OCI-LY7 (cell line): ENCODE measurements at regions not wholly inside any gene's neighbourhood (a gene's known extent, or its start where the extent isn't known, plus 50 kb on each side); places are given as distances from the start of the nearest gene placed in this dataset.

Experiments used
- BruUV-seq: library from RNA; stranded (reverse); fragments of 400-500 nt; replicated peaks from 2 replicates; lab custom pipeline; 2021; lab: Mats Ljungman, UMichigan
- CTCF ChIA-PET: fragments of 300-600 bp; sonication (Branson Sonifier 250); formaldehyde crosslinking; loops from one replicate; lab custom pipeline; 2022; ENCODE audit warnings: antibody characterized with exemption; ENCODE audit not compliant: unreplicated experiment; lab: Charles Lee
- POLR2A ChIA-PET: fragments of 300-600 bp; sonication (Branson Sonifier 250); formaldehyde crosslinking; loops from one replicate; lab custom pipeline; 2022; ENCODE audit warnings: antibody characterized with exemption; lab: Charles Lee
- DNase-seq: peaks from one replicate; pipeline ENCODE4 v3.0.0-alpha.2; 2015; ENCODE audit warnings: low spot score
- H2AFZ ChIP-seq: fragments of 200-600 bp; sonication (generic), shearing (Covaris generic); 2 replicates; pipeline ENCODE4 v1.6.1; 2014; ENCODE audit warnings: mild to moderate bottlenecking, antibody characterized with exemption, low read length, moderate library complexity
- H3K27ac ChIP-seq: fragments of 200-600 bp; sonication (generic); 2 replicates; pipeline ENCODE4 v1.5.1; 2014; ENCODE audit warnings: mixed run types, low read depth, mild to moderate bottlenecking, moderate library complexity, low read length, inconsistent platforms; ENCODE audit not compliant: poor library complexity, severe bottlenecking
- H3K36me3 ChIP-seq: fragments of 200-600 bp; sonication (generic); 2 replicates; pipeline ENCODE4 v1.6.1; 2014; ENCODE audit warnings: mild to moderate bottlenecking, antibody characterized with exemption, low read length, moderate library complexity, mixed read lengths; ENCODE audit not compliant: insufficient read depth
- H3K4me1 ChIP-seq: fragments of 200-600 bp; sonication (generic); 2 replicates; pipeline ENCODE4 v1.5.1; 2014; ENCODE audit warnings: mild to moderate bottlenecking, low read length; ENCODE audit not compliant: insufficient read depth, poor library complexity, severe bottlenecking
- H3K4me2 ChIP-seq: fragments of 200-600 bp; sonication (generic); 2 replicates; pipeline ENCODE4 v1.6.1; 2014; ENCODE audit warnings: mild to moderate bottlenecking, low read length
- H3K4me3 ChIP-seq: fragments of 200-600 bp; sonication (generic); 2 replicates; pipeline ENCODE4 v1.5.1; 2014; ENCODE audit warnings: mild to moderate bottlenecking, low read depth, low read length; ENCODE audit not compliant: poor library complexity, severe bottlenecking
- H3K79me2 ChIP-seq: fragments of 200-600 bp; sonication (generic); 2 replicates; pipeline ENCODE4 v1.6.1; 2016; ENCODE audit warnings: low read depth, mild to moderate bottlenecking, low read length, moderate library complexity, mixed read lengths; ENCODE audit not compliant: insufficient read depth
- H3K9me2 ChIP-seq: fragments of 200-600 bp; sonication (generic); 2 replicates; pipeline ENCODE4 v1.6.1; 2016; ENCODE audit warnings: mild to moderate bottlenecking, low read length, mixed read lengths; ENCODE audit not compliant: insufficient read depth
- H3K9me3 ChIP-seq: fragments of 200-600 bp; sonication (generic); 2 replicates; pipeline ENCODE4 v1.6.1; 2014; ENCODE audit warnings: mild to moderate bottlenecking, mixed run types, low read length, mixed read lengths
- H4K20me1 ChIP-seq: fragments of 200-600 bp; sonication (generic); 2 replicates; pipeline ENCODE4 v1.6.1; 2014; ENCODE audit warnings: mild to moderate bottlenecking, antibody characterized with exemption, low read length, moderate library complexity, mixed read lengths; ENCODE audit not compliant: insufficient read depth
- CTCF ChIP-seq: fragments of 200-600 bp; sonication (generic); conservative IDR thresholded peaks from 2 replicates; pipeline ENCODE4 v1.5.1; 2014; ENCODE audit warnings: mild to moderate bottlenecking, antibody characterized with exemption, low read length, moderate library complexity, mixed read lengths
- EZH2phosphoT487 ChIP-seq: fragments of 200-600 bp; sonication (generic); IDR thresholded peaks from 2 replicates; pipeline ENCODE4 v1.6.1; 2018; ENCODE audit warnings: low read depth, borderline replicate concordance, mild to moderate bottlenecking, mixed run types, antibody characterized with exemption, low read length, moderate library complexity, mixed read lengths
- intact Hi-C: fragments of 100-400 bp; cut with micrococcal nuclease; formaldehyde crosslinking; loops from one replicate; pipeline ENCODE4 v1.10.0; 2022; ENCODE audit not compliant: unreplicated experiment

GRCh38 chrX:5829469-5829868 is 399.2 kb downstream of the NLGN4X start:
- H3K9me3 ChIP-seq, result no peaks in the 10 kb centered on the region
- H4K20me1 ChIP-seq, result no peaks in the 10 kb centered on the region
- H3K4me3 ChIP-seq, result no peak overlapping the region
- H3K4me1 ChIP-seq, result no peaks in the 10 kb centered on the region
- no TSS peak for BruUV-seq
- intact Hi-C loops, result no loop called here
- H3K9me2 ChIP-seq, result no peaks in the 10 kb centered on the region
- CTCF ChIA-PET, result no interaction called here
- no peaks in the 10 kb centered on the region for H3K36me3 ChIP-seq
- H3K79me2 ChIP-seq, result no peaks in the 10 kb centered on the region
- no peak overlapping the region for H3K4me2 ChIP-seq
- no peak overlapping the region for H3K27ac ChIP-seq
- TF ChIP-seq EZH2phosphoT487, result no peak
- no peak for TF ChIP-seq CTCF
- no peak for DNase-seq
- POLR2A ChIA-PET, result interaction anchor here (0.5 kb wide), 1 partner anchor 366 kb away, joined by 3 read pairs; no protein-coding TSS in a partner anchor
- no peak overlapping the region for H2AFZ ChIP-seq

- DNase-seq, result no peak
- intact Hi-C loops, result no loop called here
- TF ChIP-seq CTCF, result no peak
- no peak for TF ChIP-seq EZH2phosphoT487
- Histone ChIP-seq H3K36me3 (no peaks in the 10 kb centered on the region), H3K4me2 (no peak overlapping the region), H3K4me3 (no peak overlapping the region), H4K20me1 (no peaks in the 10 kb centered on the region), H2AFZ (no peak overlapping the region), H3K4me1 (no peaks in the 10 kb centered on the region), H3K9me2 (no peaks in the 10 kb centered on the region), H3K27ac (no peak overlapping the region), H3K79me2 (no peaks in the 10 kb centered on the region), H3K9me3 (no peaks in the 10 kb centered on the region)
- no TSS peak for BruUV-seq
- ChIA-PET POLR2A (interaction anchor here (0.5 kb wide), 1 partner anchor 365 kb away, joined by 3 read pairs; no protein-coding TSS in a partner anchor), CTCF (no interaction called here)
These were observed 399.6 kb downstream of the NLGN4X start for GRCh38 chrX:5829060-5829459.

- Histone ChIP-seq H3K9me2 (no peaks in the 10 kb centered on the region), H3K79me2 (no peaks in the 10 kb centered on the region), H3K4me2 (no peak overlapping the region), H3K9me3 (no peaks in the 10 kb centered on the region), H3K27ac (no peak overlapping the region), H3K4me3 (no peak overlapping the region), H4K20me1 (no peaks in the 10 kb centered on the region), H3K4me1 (no peaks in the 10 kb centered on the region), H2AFZ (no peak overlapping the region), H3K36me3 (no peaks in the 10 kb centered on the region)
- CTCF ChIA-PET, result no interaction called here
- no TSS peak for BruUV-seq
- no peak for TF ChIP-seq CTCF
- no peak for TF ChIP-seq EZH2phosphoT487
- no peak for DNase-seq
- intact Hi-C loops, result no loop called here
- POLR2A ChIA-PET, result interaction anchor here (0.6 to 1.3 kb wide), 3 partner anchors 11 to 234 kb away, joined by 3 to 5 read pairs (median 4); no protein-coding TSS in a partner anchor
These were observed 404.8 kb downstream of the NLGN4X start for GRCh38 chrX:5823903-5824302.
